ENCODE measurements at regions not wholly inside any gene's neighbourhood (a gene's known extent, or its start where the extent isn't known, plus 50 kb on each side); places are given as distances from the start of the nearest gene placed in this dataset.

- no peak for TF ChIP-seq GABPA (IDR thresholded peaks at IDR 0.05 in 1 of 2, conservative IDR thresholded peaks at IDR 0.05 in 1 of 2)
- TF ChIP-seq CTCF (IDR thresholded peaks at IDR 0.05; ENCODE audit: low read depth, low read length, missing input control): no peak
- TF ChIP-seq FOXA1 (IDR thresholded peaks at IDR 0.05): no peak
- no peak for TF ChIP-seq ZBTB33 (IDR thresholded peaks at IDR 0.05)
- no peak for TF ChIP-seq MAX (IDR thresholded peaks at IDR 0.05)
- no peak for TF ChIP-seq RAD21 (IDR thresholded peaks at IDR 0.05)
Observed at GRCh38 chr13:79943346-79944023, 397.4 kb downstream of the SPRY2 start.

All from liver (tissue), 3 donors.